Sigmoid colon (tissue), 6 donors: ENCODE measurements at regions not wholly inside any gene's neighbourhood (a gene's known extent, or its start where the extent isn't known, plus 50 kb on each side); places are given as distances from the start of the nearest gene placed in this dataset.

ENCODE experiments used
- DNase-seq: peaks from one replicate; pipeline ENCODE4 v3.0.0-alpha.2; 2019
- H3K27ac ChIP-seq, 4 donors: fragments of 200-600 bp; sonication (generic); one replicate each; pipeline ENCODE4 v1.5.1; 2016 to 2019; ENCODE audit warnings: mild to moderate bottlenecking in 1 of 4
- H3K27me3 ChIP-seq, 3 donors: fragments of 200-600 bp; sonication (generic); one replicate each; pipeline ENCODE4 v1.5.1; 2019; ENCODE audit warnings: mild to moderate bottlenecking in 1 of 3
- H3K36me3 ChIP-seq, 4 donors: fragments of 200-600 bp; sonication (generic); one replicate each; pipeline ENCODE4 v1.5.1; 2016 to 2019
- H3K4me1 ChIP-seq, 4 donors: fragments of 200-600 bp; sonication (generic); one replicate each; pipeline ENCODE4 v1.5.1; 2017 to 2019
- H3K4me3 ChIP-seq, 4 donors: fragments of 200-600 bp; sonication (generic); one replicate each; pipeline ENCODE4 v1.5.1; 2017 to 2019; ENCODE audit warnings: mild to moderate bottlenecking in 2 of 4, moderate library complexity in 1 of 4
- H3K9me3 ChIP-seq, 4 donors: fragments of 200-600 bp in 3 of 4; sonication (generic) in 3 of 4; one replicate each; pipeline versions ENCODE4 v1.5.1 to v1.6.1; 2013 to 2019
- EP300 ChIP-seq, 4 donors: sonication (generic); formaldehyde crosslinking; IDR thresholded peaks; one replicate each; pipeline ENCODE4 v1.6.1; 2017; ENCODE audit warnings: antibody characterized with exemption in 4 of 4
- POLR2A ChIP-seq, 2 donors: fragments of 450-650 bp; IDR thresholded peaks; one replicate each; pipeline ENCODE4 v1.6.1; 2016; ENCODE audit warnings: antibody characterized with exemption in 2 of 2, mild to moderate bottlenecking in 2 of 2, moderate library complexity in 2 of 2
- POLR2AphosphoS5 ChIP-seq, 4 donors: sonication (generic); formaldehyde crosslinking; IDR thresholded peaks; one replicate each; pipeline ENCODE4 v1.6.1; 2017; ENCODE audit warnings: antibody characterized with exemption in 4 of 4
- WGBS, 2 donors: extraction: QIAGEN DNeasy Blood & Tissue Kit; methylation state at CpG; one replicate each; pipeline ENCODE4 v1.1.7; 2013; 5-methylcytosine and 5-hydroxymethylcytosine counted together
- intact Hi-C: fragments of 100-400 bp; cut with DNase I; formaldehyde crosslinking; loops from one replicate; pipeline ENCODE4 v1.15.1; 2023
- TF ChIP-seq, protein P1 (sequence below), 4 experiments: fragments of 450-650 bp in 3 of 4; fragments of 200-600 bp in 1 of 4; IDR thresholded peaks; one replicate each; pipeline ENCODE4 v1.5.1; 2016 to 2019; ENCODE audit warnings: antibody characterized with exemption in 4 of 4, mild to moderate bottlenecking in 3 of 4, moderate library complexity in 2 of 4
- donor health status: healthy with polysubstance abuse.
- donor health status: healthy.

- intact Hi-C loops = no loop called here
- no peak for DNase-seq
- H3K4me3 ChIP-seq = no peak overlapping the region
- H3K27ac ChIP-seq = no peak overlapping the region
- no peaks in the 10 kb centered on the region for H3K36me3 ChIP-seq
- no peaks in the 10 kb centered on the region for H3K27me3 ChIP-seq
- H3K4me1 ChIP-seq = peaks cover 0 to 14% (median 12%) of the 10 kb centered on the region in 4 donors
- no peak for TF ChIP-seq POLR2AphosphoS5 (IDR thresholded peaks at IDR 0.05)
- TF ChIP-seq POLR2A (IDR thresholded peaks at IDR 0.05) = no peak
- TF ChIP-seq EP300 (IDR thresholded peaks at IDR 0.05) = no peak
- TF ChIP-seq, protein P1, sequence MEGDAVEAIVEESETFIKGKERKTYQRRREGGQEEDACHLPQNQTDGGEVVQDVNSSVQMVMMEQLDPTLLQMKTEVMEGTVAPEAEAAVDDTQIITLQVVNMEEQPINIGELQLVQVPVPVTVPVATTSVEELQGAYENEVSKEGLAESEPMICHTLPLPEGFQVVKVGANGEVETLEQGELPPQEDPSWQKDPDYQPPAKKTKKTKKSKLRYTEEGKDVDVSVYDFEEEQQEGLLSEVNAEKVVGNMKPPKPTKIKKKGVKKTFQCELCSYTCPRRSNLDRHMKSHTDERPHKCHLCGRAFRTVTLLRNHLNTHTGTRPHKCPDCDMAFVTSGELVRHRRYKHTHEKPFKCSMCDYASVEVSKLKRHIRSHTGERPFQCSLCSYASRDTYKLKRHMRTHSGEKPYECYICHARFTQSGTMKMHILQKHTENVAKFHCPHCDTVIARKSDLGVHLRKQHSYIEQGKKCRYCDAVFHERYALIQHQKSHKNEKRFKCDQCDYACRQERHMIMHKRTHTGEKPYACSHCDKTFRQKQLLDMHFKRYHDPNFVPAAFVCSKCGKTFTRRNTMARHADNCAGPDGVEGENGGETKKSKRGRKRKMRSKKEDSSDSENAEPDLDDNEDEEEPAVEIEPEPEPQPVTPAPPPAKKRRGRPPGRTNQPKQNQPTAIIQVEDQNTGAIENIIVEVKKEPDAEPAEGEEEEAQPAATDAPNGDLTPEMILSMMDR (IDR thresholded peaks at IDR 0.05) = no peak
- 77 to 81% methylated on average over 2 of the region's 2 CpGs for WGBS, 2 donors
- no peaks in the 10 kb centered on the region for H3K9me3 ChIP-seq
Observed at GRCh38 chr4:10753856-10754402, 69.4 kb upstream of the CLNK start.

DNA sequence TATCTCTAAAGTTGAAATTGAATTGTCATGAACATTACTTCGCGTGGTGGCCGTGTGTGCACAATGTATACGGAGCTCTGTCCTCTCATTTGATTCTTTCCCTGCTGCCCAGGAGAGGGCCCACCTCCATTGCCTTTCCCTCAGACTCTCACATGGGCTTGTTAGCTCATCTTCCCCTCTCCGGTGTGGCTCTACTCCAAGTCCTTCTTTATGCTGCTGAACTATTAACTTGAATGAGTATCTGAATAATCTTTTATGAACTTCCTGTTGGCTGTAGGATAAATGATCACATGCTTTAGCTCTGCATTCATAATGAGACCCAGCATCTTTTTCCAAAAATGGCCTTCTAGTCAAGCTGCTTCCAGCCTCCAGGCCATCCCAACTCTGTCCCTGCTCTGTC is 68.8 kb upstream of the CLNK start:
- no peaks in the 10 kb centered on the region for H3K27me3 ChIP-seq
- no peaks in the 10 kb centered on the region for H3K9me3 ChIP-seq
- WGBS, 2 donors = 93 to 96% methylated on average over 5 of the region's 5 CpGs
- H3K27ac ChIP-seq = no peak overlapping the region
- peaks cover 0 to 14% (median 12%) of the 10 kb centered on the region in 4 donors for H3K4me1 ChIP-seq
- DNase-seq = no peak
- H3K36me3 ChIP-seq = no peaks in the 10 kb centered on the region
- no peak overlapping the region for H3K4me3 ChIP-seq
- TF ChIP-seq POLR2AphosphoS5 (IDR thresholded peaks at IDR 0.05) = no peak
- intact Hi-C loops = no loop called here

DNA sequence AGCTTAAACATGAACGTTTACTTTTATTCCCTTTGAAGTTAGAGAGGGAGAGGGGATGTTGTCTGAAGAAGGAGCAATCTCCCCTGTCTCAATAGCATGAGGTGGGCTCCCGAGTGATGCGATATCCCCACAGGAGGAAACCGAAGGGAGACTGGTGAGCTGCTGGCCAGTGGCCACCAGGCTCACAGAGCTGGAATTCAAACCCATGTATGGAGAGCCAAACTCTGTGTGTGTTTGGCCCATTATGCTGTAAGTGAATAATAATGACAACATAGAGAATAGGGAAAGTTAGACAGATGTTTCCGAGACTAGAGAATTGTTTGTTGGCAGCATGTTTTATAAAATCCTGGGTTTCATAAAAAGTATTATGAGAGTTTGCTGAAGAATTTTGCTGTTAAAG is 66.1 kb upstream of the CLNK start:
- Histone ChIP-seq H3K9me3 (no peaks in the 10 kb centered on the region), H3K4me1 (peaks cover 0 to 34% (median 24%) of the 10 kb centered on the region in 4 donors), H3K4me3 (no peak overlapping the region), H3K36me3 (no peaks in the 10 kb centered on the region), H3K27ac (peak overlapping the region in 1 of 4 donors; percentile 4), H3K27me3 (no peaks in the 10 kb centered on the region)
- TF ChIP-seq, protein P1 (IDR thresholded peaks at IDR 0.05) = no peak
- 69 to 75% methylated on average over 5 of the region's 5 CpGs for WGBS, 2 donors
- intact Hi-C loops = no loop called here
- DNase-seq = no peak

DNA sequence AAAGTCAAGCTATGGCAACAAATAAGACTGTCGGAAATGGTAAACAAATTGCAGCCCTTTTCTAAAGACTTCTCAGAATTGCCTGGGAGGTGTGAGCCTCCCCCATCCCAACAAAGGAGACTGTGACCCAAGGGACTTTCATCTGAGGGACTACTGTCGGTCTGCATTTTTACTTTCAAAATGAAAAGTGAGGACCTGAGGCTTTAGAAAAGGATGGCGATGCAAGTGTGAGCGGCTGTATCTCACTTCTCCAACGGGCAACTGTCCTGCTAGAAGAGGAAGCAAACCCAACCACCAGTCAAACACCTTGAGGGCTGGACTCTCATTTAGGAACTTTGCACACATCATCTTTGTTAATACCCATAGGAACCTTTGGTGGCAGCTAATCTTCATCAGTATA is 62.6 kb upstream of the CLNK start:
- Histone ChIP-seq H3K27ac (peak overlapping the region in 3 of 4 donors; percentile 10 to 58 (median 34)), H3K36me3 (no peaks in the 10 kb centered on the region), H3K4me1 (peaks cover 0 to 34% (median 24%) of the 10 kb centered on the region in 4 donors), H3K4me3 (no peak overlapping the region), H3K9me3 (no peaks in the 10 kb centered on the region), H3K27me3 (no peaks in the 10 kb centered on the region)
- intact Hi-C loops = no loop called here
- no peak for DNase-seq
- TF ChIP-seq POLR2AphosphoS5 (IDR thresholded peaks at IDR 0.05) = no peak
- no peak for TF ChIP-seq POLR2A (IDR thresholded peaks at IDR 0.05)
- no peak for TF ChIP-seq EP300 (IDR thresholded peaks at IDR 0.05)
- TF ChIP-seq, protein P1 (IDR thresholded peaks at IDR 0.05) = no peak
- WGBS, 2 donors = 67 to 85% methylated on average over 5 of the region's 5 CpGs

GRCh38 chr4:10746371-10747171 is 62.0 kb upstream of the CLNK start:
- Histone ChIP-seq H3K36me3 (no peaks in the 10 kb centered on the region), H3K4me1 (peaks cover 0 to 34% (median 24%) of the 10 kb centered on the region in 4 donors), H3K9me3 (no peaks in the 10 kb centered on the region), H3K27me3 (no peaks in the 10 kb centered on the region), H3K4me3 (no peak overlapping the region), H3K27ac (peak overlapping the region in 3 of 4 donors; percentile 10 to 58 (median 34))
- intact Hi-C loops = no loop called here
- DNase-seq = no peak
- TF ChIP-seq, protein P1 (IDR thresholded peaks at IDR 0.05) = no peak
- no peak for TF ChIP-seq POLR2A (IDR thresholded peaks at IDR 0.05)
- no peak for TF ChIP-seq POLR2AphosphoS5 (IDR thresholded peaks at IDR 0.05)
- no peak for TF ChIP-seq EP300 (IDR thresholded peaks at IDR 0.05)
- 52 to 68% methylated on average over 3 of the region's 3 CpGs for WGBS, 2 donors
